ENCODE measurements at regions not wholly inside any gene's neighbourhood (a gene's known extent, or its start where the extent isn't known, plus 50 kb on each side); places are given as distances from the start of the nearest gene placed in this dataset.

DNA sequence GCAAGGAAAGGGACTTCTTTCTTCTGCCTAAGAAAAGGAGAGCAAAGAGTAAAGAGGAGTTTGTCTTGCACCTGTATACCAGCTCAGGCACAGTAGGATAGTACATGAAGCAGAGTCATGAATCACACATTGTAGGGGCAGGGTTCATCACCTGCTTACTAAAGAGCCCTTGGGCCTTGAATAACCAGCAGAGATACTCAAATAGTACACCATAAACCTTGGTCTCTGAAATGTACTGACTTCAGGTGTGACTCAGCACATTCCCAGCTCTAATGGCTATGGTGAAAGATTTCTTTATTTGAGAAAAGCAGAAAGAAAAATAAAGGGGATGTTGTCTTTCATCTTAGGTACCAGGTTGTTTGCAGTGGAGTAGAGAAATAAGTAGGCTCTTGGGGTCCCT lies 122.8 kb downstream of the KDM5D start:
- TF ChIP-seq POLR2A (IDR thresholded peaks at IDR 0.05) = no peak
- TF ChIP-seq, protein P1, sequence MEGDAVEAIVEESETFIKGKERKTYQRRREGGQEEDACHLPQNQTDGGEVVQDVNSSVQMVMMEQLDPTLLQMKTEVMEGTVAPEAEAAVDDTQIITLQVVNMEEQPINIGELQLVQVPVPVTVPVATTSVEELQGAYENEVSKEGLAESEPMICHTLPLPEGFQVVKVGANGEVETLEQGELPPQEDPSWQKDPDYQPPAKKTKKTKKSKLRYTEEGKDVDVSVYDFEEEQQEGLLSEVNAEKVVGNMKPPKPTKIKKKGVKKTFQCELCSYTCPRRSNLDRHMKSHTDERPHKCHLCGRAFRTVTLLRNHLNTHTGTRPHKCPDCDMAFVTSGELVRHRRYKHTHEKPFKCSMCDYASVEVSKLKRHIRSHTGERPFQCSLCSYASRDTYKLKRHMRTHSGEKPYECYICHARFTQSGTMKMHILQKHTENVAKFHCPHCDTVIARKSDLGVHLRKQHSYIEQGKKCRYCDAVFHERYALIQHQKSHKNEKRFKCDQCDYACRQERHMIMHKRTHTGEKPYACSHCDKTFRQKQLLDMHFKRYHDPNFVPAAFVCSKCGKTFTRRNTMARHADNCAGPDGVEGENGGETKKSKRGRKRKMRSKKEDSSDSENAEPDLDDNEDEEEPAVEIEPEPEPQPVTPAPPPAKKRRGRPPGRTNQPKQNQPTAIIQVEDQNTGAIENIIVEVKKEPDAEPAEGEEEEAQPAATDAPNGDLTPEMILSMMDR (IDR thresholded peaks at IDR 0.05) = no peak
- DNase-seq = no peak
- Histone ChIP-seq H3K27me3 (no peaks in the 10 kb centered on the region), H3K36me3 (no peaks in the 10 kb centered on the region), H3K4me3 (no peak overlapping the region), H3K27ac (no peak overlapping the region), H3K9me3 (no peaks in the 10 kb centered on the region), H3K4me1 (no peaks in the 10 kb centered on the region)
- no peak for ATAC-seq
- intact Hi-C loops (cut with DNase I) = no loop called here

DNA sequence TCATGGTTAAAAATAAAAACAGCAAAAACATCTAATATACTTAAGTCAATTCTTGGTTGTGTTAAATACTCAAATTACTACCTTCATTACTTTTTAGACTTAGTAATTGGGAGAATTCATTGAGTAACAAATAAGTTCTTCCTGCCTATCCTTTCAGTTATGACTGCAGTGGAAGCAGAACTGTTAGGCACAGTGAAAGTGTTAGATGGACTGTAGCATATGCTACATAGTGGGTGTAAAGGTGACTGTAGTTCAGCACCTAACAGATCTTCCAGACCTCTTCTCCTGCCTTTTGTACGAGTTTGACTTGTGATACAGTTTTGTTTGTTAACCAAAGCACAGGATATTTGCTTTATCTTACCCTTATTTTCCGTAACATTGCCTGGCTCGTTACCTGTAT lies 143.4 kb downstream of the KDM5D start:
- H3K27me3 ChIP-seq = no peaks in the 10 kb centered on the region
- no peaks in the 10 kb centered on the region for H3K9me3 ChIP-seq
- no peak overlapping the region for H3K27ac ChIP-seq
- DNase-seq (no peak), ATAC-seq (no peak)
- H3K4me1 ChIP-seq = no peaks in the 10 kb centered on the region
- intact Hi-C loops (cut with DNase I) = no loop called here
- TF ChIP-seq, protein P1 (IDR thresholded peaks at IDR 0.05) = no peak
- TF ChIP-seq POLR2A (IDR thresholded peaks at IDR 0.05) = no peak
- H3K4me3 ChIP-seq = no peak overlapping the region
- WGBS, 4 donors = 90 to 94% methylated on average over 3 of the region's 3 CpGs; no CpG with 5 or more reads in 2 of the 4 donors
- H3K36me3 ChIP-seq = peaks cover 0 to 37% (median 0%) of the 10 kb centered on the region in 9 donors

DNA sequence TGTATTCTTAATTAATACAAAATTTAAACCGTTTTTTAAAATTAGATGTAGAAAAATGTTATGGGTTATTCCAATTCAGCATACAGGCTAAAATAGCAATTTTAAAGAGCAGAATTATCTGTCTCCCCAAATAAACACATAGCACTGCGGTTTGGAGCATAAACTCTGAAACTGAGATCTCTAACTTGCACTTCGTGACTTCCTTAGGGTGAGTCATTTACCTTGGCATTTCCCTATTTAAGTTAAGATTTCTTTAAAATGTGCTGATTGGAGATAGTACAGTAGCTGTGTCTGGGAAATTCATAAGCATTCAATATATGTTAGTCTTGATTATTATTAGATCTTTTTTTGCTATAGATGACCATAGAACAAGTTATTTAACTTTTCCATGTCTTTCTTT lies 143.8 kb downstream of the KDM5D start:
- no peak for ATAC-seq
- intact Hi-C loops (cut with DNase I) = no loop called here
- TF ChIP-seq, protein P1 (IDR thresholded peaks at IDR 0.05) = no peak
- TF ChIP-seq POLR2A (IDR thresholded peaks at IDR 0.05) = no peak
- no peaks in the 10 kb centered on the region for H3K27me3 ChIP-seq
- peaks cover 0 to 37% (median 0%) of the 10 kb centered on the region in 9 donors for H3K36me3 ChIP-seq
- 88 to 93% methylated on average over 3 of the region's 3 CpGs; no CpG with 5 or more reads in 2 of the 4 donors for WGBS, 4 donors
- no peak overlapping the region for H3K27ac ChIP-seq
- DNase-seq = no peak
- H3K9me3 ChIP-seq = no peaks in the 10 kb centered on the region
- no peaks in the 10 kb centered on the region for H3K4me1 ChIP-seq
- H3K4me3 ChIP-seq = no peak overlapping the region

DNA sequence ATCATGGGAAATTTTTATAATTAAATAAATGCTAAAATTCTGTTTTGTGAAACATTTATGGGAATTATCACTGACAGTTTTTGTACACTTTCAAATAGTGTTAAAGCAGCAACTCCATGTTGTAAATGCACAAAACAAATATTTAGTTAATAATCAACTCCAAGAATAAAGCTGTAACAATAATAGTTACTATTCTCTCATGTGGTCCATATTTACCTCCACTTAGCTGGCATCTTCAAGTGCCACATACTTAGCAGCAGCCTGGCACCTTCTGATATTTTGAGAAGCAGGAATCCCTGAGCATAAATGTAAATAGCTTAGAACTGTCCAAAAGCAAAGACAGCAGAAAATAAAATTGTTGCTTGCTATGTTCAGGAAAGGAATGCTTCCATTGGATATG lies 154.3 kb downstream of the KDM5D start:
- H3K27ac ChIP-seq = no peak overlapping the region
- no peaks in the 10 kb centered on the region for H3K9me3 ChIP-seq
- no peaks in the 10 kb centered on the region for H3K27me3 ChIP-seq
- ATAC-seq = no peak
- intact Hi-C loops (cut with DNase I) = no loop called here
- H3K4me3 ChIP-seq = no peak overlapping the region
- no peak for DNase-seq
- no peak for TF ChIP-seq POLR2A (IDR thresholded peaks at IDR 0.05)
- TF ChIP-seq, protein P1 (IDR thresholded peaks at IDR 0.05) = no peak
- H3K4me1 ChIP-seq = no peaks in the 10 kb centered on the region
- peaks cover 0 to 39% (median 0%) of the 10 kb centered on the region in 9 donors for H3K36me3 ChIP-seq
